ENCODE measurements at regions not wholly inside any gene's neighbourhood (a gene's known extent, or its start where the extent isn't known, plus 50 kb on each side); places are given as distances from the start of the nearest gene placed in this dataset.

- TF ChIP-seq CTCF (IDR thresholded peaks at IDR 0.05; ENCODE audit: insufficient read depth, low read length, poor library complexity, severe bottlenecking) (no peak), EZH2phosphoT487 (conservative IDR thresholded peaks at IDR 0.05; ENCODE audit: low read length) (no peak)
- no peaks in the 10 kb centered on the region for H3F3A ChIP-seq (ENCODE audit: insufficient read depth)
- H3K9me3 ChIP-seq (ENCODE audit: insufficient read depth, low read length): no peaks in the 10 kb centered on the region
- H2AFZ ChIP-seq (ENCODE audit: low read depth, low read length, severe bottlenecking): no peak overlapping the region
- H3K36me3 ChIP-seq (ENCODE audit: low read length): no peaks in the 10 kb centered on the region
- H3K79me2 ChIP-seq (ENCODE audit: insufficient read depth, low read length): no peaks in the 10 kb centered on the region
- H4K20me1 ChIP-seq (ENCODE audit: low read depth, low read length): no peaks in the 10 kb centered on the region
- no peak overlapping the region for H3K9ac ChIP-seq (ENCODE audit: low read length)
- H3K9me2 ChIP-seq (replicated peaks; ENCODE audit: insufficient read depth, low read length): no peaks in the 10 kb centered on the region
- H3K4me3 ChIP-seq (ENCODE audit: insufficient read depth, low read length, poor library complexity, severe bottlenecking): no peak overlapping the region
- H3K4me2 ChIP-seq (ENCODE audit: low read depth, low read length, poor library complexity, severe bottlenecking): no peak overlapping the region
- H3K27ac ChIP-seq (ENCODE audit: low read depth, low read length): no peak overlapping the region
- H3K27me3 ChIP-seq (ENCODE audit: low read length): no peaks in the 10 kb centered on the region
Measured at GRCh38 chr5:36826694-36827093, 49.9 kb upstream of the NIPBL start.
